Stimulated activated naive CD8-positive, alpha-beta T cell treated with anti-CD3 and anti-CD28 coated beads, Interleukin-15, Interleukin-2, amounts not matched to agents 100 ng/mL and 50 ng/mL, for 24 hours (primary cell): ENCODE measurements at regions not wholly inside any gene's neighbourhood (a gene's known extent, or its start where the extent isn't known, plus 50 kb on each side); places are given as distances from the start of the nearest gene placed in this dataset.

ENCODE experiments used
- H3K27ac Mint-ChIP-seq: one replicate; pipeline ENCODE4 v1.8.0; 2021; ENCODE audit warnings: mild to moderate bottlenecking, mixed read lengths
- H3K27me3 Mint-ChIP-seq: one replicate; pipeline ENCODE4 v1.8.0; 2021; ENCODE audit warnings: mixed read lengths
- H3K36me3 Mint-ChIP-seq: one replicate; pipeline ENCODE4 v1.8.0; 2021; ENCODE audit warnings: low read depth, mixed read lengths
- H3K4me1 Mint-ChIP-seq: one replicate; pipeline ENCODE4 v1.8.0; 2021; ENCODE audit warnings: low read depth, mixed read lengths
- H3K4me3 Mint-ChIP-seq: one replicate; pipeline ENCODE4 v1.8.0; 2021; ENCODE audit warnings: mild to moderate bottlenecking, mixed read lengths
- H3K9me3 Mint-ChIP-seq: one replicate; pipeline ENCODE4 v1.8.0; 2021; ENCODE audit warnings: mixed read lengths

DNA sequence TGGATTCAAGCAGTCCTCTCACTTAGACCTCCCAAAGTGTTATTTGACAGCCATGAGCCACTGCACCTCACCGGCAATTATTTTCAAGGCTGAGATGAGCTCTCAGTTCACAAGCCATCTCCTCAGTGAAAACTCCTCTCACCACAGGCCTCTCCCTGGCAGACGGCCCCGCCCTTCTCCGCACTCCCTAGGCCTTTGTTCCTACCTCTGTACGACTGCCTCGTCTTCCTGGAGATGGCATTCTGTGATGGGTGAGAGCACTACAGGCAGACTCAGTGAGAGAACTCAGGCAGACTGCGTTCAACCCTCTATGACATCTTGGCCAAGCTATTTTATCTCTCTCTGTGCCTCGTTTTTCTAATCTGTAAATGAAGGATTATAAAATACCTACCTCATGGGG lies 67.0 kb upstream of the TPM1 start:
- Mint-ChIP-seq H3K4me1 (no peaks in the 10 kb centered on the region), H3K27me3 (no peaks in the 10 kb centered on the region), H3K36me3 (no peaks in the 10 kb centered on the region), H3K9me3 (no peaks in the 10 kb centered on the region), H3K4me3 (no peak overlapping the region), H3K27ac (no peak overlapping the region)

GRCh38 chr15:62976301-62976881 lies 66.2 kb upstream of the TPM1 start:
- H3K9me3 Mint-ChIP-seq: no peaks in the 10 kb centered on the region
- H3K36me3 Mint-ChIP-seq: no peaks in the 10 kb centered on the region
- no peak overlapping the region for H3K4me3 Mint-ChIP-seq
- H3K27me3 Mint-ChIP-seq: no peaks in the 10 kb centered on the region
- H3K27ac Mint-ChIP-seq: no peak overlapping the region
- H3K4me1 Mint-ChIP-seq: no peaks in the 10 kb centered on the region

DNA sequence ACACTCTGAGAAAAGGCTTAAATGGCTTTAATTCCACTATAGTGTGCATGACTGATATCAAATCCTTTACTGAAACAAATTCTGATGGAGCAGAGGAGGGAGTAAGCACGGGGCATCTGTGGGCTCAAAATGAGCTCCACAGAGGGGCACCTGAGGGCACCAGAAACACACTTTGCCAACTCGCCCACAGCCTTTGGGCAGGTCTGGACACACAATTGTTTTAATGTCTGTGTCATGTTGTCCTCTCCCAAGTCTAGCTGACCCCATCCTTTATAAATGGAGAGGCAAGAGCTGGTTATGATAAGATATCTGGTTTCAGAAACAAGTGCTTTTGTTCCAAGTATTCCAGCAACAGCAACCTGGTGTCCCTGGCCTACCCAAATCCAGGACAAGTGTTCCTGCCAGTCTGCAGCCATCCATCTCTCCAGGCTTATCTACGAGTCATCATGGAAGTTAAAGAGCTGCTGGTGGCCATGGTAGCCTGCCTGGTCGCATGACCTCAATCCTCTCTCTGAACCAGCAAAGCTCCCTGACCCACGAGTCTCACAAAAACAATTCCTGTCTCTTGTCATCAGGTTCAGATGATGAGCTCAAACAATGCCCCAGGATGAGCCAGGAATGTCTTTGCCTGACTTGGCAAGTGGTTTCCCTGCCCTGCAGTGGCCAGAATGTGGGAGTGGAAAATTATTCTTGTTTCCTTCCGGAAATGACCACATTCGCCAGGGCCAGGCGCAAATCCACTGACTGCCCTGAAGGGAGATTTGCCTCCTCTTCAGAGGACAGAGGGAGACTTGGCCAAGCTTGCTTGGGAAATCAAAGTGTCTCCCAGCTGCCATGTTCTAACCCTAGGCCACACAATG lies 64.4 kb upstream of the TPM1 start:
- Mint-ChIP-seq H3K9me3 (no peaks in the 10 kb centered on the region), H3K4me1 (no peaks in the 10 kb centered on the region), H3K27me3 (peaks cover under 1% of the 10 kb centered on the region), H3K36me3 (no peaks in the 10 kb centered on the region), H3K27ac (no peak overlapping the region), H3K4me3 (no peak overlapping the region)

- Mint-ChIP-seq H3K4me1 (no peaks in the 10 kb centered on the region), H3K36me3 (no peaks in the 10 kb centered on the region), H3K27me3 (peaks cover 10% of the 10 kb centered on the region), H3K4me3 (no peak overlapping the region), H3K27ac (no peak overlapping the region), H3K9me3 (no peaks in the 10 kb centered on the region)
Observed at GRCh38 chr15:62979252-62979651, 63.3 kb upstream of the TPM1 start.

GRCh38 chr15:62981071-62981470 lies 61.5 kb upstream of the TPM1 start:
- Mint-ChIP-seq H3K36me3 (no peaks in the 10 kb centered on the region), H3K27me3 (peaks cover 24% of the 10 kb centered on the region), H3K4me3 (no peak overlapping the region), H3K9me3 (no peaks in the 10 kb centered on the region), H3K27ac (no peak overlapping the region), H3K4me1 (no peaks in the 10 kb centered on the region)

- H3K9me3 Mint-ChIP-seq: no peaks in the 10 kb centered on the region
- H3K4me1 Mint-ChIP-seq: no peaks in the 10 kb centered on the region
- no peaks in the 10 kb centered on the region for H3K36me3 Mint-ChIP-seq
- H3K27ac Mint-ChIP-seq: no peak overlapping the region
- peaks cover 32% of the 10 kb centered on the region for H3K27me3 Mint-ChIP-seq
- no peak overlapping the region for H3K4me3 Mint-ChIP-seq
Observed at GRCh38 chr15:62983956-62984355, 58.6 kb upstream of the TPM1 start.

DNA sequence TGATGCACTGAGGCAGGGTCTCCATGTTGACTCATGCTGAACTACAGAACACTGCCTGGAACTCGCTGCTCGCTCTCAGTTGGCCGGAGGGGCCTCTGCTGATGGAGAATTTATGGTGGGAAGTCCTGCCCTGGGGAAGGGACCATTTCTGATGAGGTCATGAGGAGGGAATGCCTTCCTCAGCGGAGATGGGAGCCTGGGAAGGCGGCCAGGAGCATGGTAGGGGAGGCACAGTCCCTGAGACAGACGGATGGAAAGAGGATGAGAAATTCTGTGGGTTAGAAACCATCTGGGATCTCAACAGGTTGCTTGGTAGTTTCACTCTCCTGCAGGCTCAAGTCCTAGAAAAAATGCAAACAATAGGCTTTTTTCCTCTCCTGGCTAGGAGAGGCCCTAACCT lies 56.8 kb upstream of the TPM1 start:
- H3K27ac Mint-ChIP-seq: no peak overlapping the region
- H3K27me3 Mint-ChIP-seq: peaks cover 36% of the 10 kb centered on the region
- no peaks in the 10 kb centered on the region for H3K36me3 Mint-ChIP-seq
- H3K4me1 Mint-ChIP-seq: no peaks in the 10 kb centered on the region
- H3K4me3 Mint-ChIP-seq: no peak overlapping the region
- no peaks in the 10 kb centered on the region for H3K9me3 Mint-ChIP-seq

- H3K36me3 Mint-ChIP-seq: no peaks in the 10 kb centered on the region
- no peaks in the 10 kb centered on the region for H3K9me3 Mint-ChIP-seq
- H3K27me3 Mint-ChIP-seq: peaks cover 38% of the 10 kb centered on the region
- no peak overlapping the region for H3K4me3 Mint-ChIP-seq
- no peaks in the 10 kb centered on the region for H3K4me1 Mint-ChIP-seq
- H3K27ac Mint-ChIP-seq: no peak overlapping the region
Observed at GRCh38 chr15:62986948-62987347, 55.6 kb upstream of the TPM1 start.

DNA sequence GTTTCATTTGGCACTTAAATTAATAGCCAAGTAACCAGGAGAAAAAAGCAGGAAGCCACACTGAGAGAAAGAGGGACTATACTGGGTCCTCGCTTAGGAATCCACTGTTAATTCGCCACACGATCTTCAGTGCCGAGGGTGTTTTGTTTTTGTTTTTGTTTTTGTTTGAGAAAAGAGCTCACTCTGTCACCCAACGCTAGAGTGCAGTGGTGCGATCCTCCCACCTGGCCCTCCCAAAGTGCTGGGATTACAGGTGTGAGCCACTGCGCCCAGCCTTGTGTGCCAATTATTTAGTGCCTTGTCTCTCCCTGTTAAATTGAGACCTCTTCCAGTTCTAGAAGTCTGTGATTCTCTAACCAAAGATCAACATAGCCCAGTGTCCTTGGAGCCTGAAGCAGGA lies 53.8 kb upstream of the TPM1 start:
- Mint-ChIP-seq H3K36me3 (no peaks in the 10 kb centered on the region), H3K27ac (no peak overlapping the region), H3K9me3 (no peaks in the 10 kb centered on the region), H3K4me3 (no peak overlapping the region), H3K4me1 (no peaks in the 10 kb centered on the region), H3K27me3 (peaks cover 39% of the 10 kb centered on the region)

- H3K36me3 Mint-ChIP-seq: no peaks in the 10 kb centered on the region
- H3K27me3 Mint-ChIP-seq: peaks cover 34% of the 10 kb centered on the region
- no peak overlapping the region for H3K4me3 Mint-ChIP-seq
- H3K4me1 Mint-ChIP-seq: no peaks in the 10 kb centered on the region
- H3K27ac Mint-ChIP-seq: no peak overlapping the region
- no peaks in the 10 kb centered on the region for H3K9me3 Mint-ChIP-seq
Observed at GRCh38 chr15:62989366-62990055, 53.0 kb upstream of the TPM1 start.

DNA sequence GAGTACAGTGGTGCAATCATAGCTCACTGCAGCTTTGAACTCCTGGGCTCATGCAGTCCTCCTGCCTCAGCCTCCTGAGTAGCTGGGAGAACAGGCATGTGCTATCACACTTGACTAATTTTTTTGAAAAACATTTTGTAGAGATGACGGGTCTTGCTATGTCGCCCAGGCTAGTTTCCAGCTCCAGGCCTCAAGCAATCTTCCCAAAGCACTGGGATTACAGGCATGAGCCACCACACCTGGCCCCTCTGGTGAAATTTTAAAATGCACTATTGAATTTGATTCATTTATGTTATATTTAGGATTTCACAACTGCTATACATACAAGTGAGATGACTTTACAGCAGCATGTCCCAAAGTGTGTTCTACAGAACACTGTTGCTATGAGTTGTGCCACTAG lies 50.8 kb upstream of the TPM1 start:
- no peak overlapping the region for H3K4me3 Mint-ChIP-seq
- H3K27me3 Mint-ChIP-seq: peaks cover 21% of the 10 kb centered on the region
- no peaks in the 10 kb centered on the region for H3K36me3 Mint-ChIP-seq
- H3K9me3 Mint-ChIP-seq: no peaks in the 10 kb centered on the region
- no peaks in the 10 kb centered on the region for H3K4me1 Mint-ChIP-seq
- H3K27ac Mint-ChIP-seq: no peak overlapping the region

DNA sequence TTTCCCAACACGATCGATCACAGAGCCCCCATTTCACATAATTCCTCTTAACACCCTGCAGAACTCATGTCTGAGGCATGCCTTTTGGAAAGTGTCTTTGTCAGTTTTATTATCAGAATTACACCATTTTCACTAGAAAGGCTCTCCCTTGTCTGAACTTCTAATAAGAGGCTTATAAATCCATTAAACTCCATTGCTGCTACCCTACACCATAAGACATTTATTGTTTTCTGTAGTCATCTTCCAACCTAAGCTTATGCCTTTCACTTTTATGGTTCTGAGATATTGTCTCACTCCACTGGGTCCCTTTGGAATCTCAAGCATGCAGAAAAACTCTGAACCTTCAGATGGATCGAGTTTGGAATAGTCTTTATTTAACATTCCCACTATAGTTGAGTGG lies 50.2 kb upstream of the TPM1 start:
- Mint-ChIP-seq H3K27me3 (peaks cover 20% of the 10 kb centered on the region), H3K27ac (no peak overlapping the region), H3K4me3 (no peak overlapping the region), H3K36me3 (no peaks in the 10 kb centered on the region), H3K4me1 (no peaks in the 10 kb centered on the region), H3K9me3 (no peaks in the 10 kb centered on the region)
